ENCODE measurements at regions not wholly inside any gene's neighbourhood (a gene's known extent, or its start where the extent isn't known, plus 50 kb on each side); places are given as distances from the start of the nearest gene placed in this dataset.

- DNase-seq, result no peak
Measured at GRCh38 chr3:28835751-28836150, 445.1 kb upstream of the RBMS3 start.

GRCh38 chr3:28836199-28836598, 444.7 kb upstream of the RBMS3 start:
- DNase-seq, result no peak

- no peak for DNase-seq
Measured at GRCh38 chr3:28840976-28841376, 439.9 kb upstream of the RBMS3 start.

DNA sequence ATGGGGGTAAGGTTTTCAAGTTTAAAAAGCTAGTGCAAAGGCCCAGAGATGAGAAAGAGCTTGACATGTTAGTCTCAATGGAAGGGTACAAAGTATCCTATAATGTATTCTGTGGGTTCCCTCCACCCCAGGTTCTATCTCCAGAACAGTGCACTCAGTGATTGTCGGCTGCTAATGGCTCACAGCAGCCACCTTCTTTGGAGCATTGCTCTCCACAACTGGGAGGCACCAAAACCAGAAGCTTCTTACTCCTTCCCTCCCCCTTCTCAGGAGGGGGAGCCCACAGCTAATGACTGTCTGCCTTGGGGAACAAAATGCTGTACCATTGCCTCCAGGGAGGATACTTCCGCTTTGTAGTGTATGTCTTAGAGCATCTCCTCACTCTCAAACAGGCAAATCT, 439.4 kb upstream of the RBMS3 start:
- DNase-seq, result no peak

GRCh38 chr3:28844298-28845005, 436.4 kb upstream of the RBMS3 start:
- no peak for DNase-seq

- no peak for DNase-seq
Measured at GRCh38 chr3:28845006-28845324, 435.9 kb upstream of the RBMS3 start.

DNA sequence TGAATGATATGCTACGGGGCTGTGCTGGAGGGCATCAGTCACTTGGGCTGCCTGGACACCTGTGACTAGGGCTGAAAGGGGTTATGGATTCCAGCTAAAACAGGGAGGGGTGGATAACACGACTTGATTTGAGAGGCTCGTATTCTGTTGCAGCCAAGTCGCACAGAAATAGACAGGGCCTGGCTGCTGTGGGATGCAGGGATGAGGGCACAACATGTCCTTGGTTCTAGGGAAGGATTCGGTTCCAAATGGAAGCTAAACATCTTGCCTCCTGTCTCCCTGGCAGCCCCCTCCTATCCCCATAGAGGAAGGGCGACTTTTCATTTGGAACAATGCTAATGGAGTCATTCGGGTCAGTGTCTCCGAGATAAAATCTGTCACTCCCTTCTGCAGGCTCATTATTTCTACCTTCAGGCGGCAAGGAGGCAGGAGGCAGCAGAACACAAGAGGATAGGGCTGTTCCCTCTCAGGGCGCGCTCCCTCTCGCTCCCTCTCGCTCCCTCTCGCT, 433.8 kb upstream of the RBMS3 start:
- DNase-seq, result no peak

GRCh38 chr3:28847736-28848135, 433.1 kb upstream of the RBMS3 start:
- DNase-seq, result no peak

DNA sequence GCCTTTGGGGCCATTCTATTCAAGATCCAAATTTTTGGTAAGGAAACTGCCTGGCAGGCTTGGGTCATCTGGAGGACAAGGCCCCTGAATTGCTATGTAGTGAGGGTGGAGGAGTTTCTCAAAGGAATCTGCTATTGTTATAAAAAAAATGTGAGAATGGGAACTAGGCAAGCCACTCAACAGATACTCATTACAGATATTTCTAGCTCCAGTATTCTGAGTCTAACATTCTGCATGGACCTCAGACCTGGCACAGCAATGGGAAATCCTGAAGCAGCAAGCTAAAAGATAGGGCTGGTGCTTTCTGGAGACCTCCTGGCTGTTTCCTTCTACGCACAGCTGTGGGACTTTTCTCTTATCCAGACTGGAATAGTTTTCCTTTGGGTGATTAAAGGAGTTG, 430.7 kb upstream of the RBMS3 start:
- DNase-seq, result no peak

DNA sequence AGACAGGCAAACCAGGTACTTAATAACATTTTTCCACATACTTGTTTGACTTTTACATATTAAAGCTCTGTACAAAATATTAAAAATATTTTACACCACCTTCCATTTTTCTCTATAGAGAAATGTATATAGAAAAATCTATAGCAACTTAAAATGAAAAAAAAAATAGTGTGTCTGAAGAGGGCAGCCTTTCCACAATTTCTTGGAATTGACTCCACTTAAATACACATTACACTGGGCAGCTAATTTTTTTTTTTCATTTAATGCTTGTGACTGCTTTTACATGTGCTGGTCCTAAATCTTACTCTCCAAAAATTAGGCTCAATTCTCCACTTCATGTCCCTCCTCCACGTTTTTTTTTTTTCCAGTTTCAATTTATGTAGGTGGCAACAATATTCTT, 427.0 kb upstream of the RBMS3 start:
- DNase-seq, result no peak

GRCh38 chr3:28856796-28857195, 424.1 kb upstream of the RBMS3 start:
- DNase-seq, result no peak

GRCh38 chr3:28859897-28860296, 421.0 kb upstream of the RBMS3 start:
- DNase-seq, result no peak

- DNase-seq, result no peak
Measured at GRCh38 chr3:28860307-28860706, 420.6 kb upstream of the RBMS3 start.

DNA sequence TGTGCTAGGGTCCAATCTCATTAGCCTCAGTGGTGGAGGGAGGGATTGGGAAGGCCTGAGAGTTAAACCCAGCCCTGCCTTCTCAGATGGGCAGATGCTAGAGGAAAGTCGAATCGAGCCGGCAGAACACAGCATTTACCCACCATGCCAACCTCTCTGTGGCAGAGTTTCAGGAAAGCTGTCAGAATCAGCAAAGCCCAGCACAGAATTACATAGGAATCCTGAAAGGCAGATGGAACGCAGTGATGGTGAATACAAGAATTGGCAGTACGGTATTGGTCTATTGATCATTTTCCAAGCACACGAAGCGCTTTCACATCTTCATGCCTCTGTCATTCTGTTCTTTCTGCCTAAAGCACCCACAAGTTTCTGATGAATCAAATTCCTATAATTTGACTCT, 417.7 kb upstream of the RBMS3 start:
- no peak for DNase-seq

DNA sequence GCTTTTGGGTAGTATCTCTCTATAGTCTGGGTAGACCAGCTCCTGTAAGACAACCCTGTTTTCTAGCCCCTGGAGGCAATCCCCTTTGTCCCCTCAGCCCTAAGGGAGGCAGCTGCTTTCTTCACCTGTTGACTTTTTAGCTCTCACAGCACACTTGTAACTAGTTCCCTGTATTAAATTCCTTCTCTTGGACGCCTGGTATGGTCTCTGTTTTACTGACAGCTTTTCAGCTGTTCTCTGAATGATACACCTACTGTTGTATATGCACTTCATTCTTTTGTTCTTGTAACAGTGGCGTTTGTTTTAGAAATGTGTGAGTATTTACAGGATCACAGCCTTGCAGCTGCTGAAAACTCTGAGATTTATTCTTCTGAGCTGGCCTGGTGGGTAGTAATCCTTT, 413.0 kb upstream of the RBMS3 start:
- DNase-seq, result no peak

GRCh38 chr3:28868897-28869296, 412.0 kb upstream of the RBMS3 start:
- no peak for DNase-seq

- no peak for DNase-seq
Measured at GRCh38 chr3:28877912-28878311, 403.0 kb upstream of the RBMS3 start.

DNA sequence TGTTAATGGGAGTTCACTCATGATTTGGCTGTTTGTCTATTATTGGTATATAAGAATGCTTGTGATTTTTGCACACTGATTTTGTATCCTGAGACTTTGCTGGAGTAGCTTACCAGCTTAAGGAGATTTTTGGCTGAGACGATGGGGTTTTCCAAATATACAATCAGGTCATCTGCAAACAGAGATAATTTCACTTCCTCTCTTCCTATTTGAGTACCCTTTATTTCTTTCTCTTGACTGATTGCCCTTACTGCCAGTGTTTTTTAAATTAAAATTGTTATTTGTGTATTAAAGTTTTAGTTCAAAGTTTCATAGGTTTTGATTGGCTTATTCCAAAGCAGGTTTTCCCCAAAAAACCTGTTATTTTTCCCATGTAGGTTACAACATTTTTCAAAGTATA, 390.5 kb upstream of the RBMS3 start:
- DNase-seq, result no peak

DNA sequence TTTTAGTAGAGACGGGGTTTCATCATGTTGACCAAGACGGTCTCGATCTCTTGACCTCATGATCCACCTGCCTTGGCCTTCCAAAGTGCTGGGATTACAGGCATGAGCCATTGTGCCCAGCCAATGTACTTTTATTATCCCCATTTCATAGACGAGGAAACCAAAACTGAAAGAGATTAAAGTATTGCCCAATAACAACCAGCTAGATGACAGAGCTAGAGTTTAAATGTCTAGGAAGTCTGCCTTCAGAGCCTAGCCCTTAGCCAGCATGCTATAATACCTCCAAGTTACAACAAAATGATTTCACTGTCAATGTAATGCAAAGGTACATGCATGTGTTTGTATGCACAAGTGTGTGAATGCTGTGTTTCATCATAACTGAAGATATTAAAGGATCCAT, 389.4 kb upstream of the RBMS3 start:
- DNase-seq, result no peak

DNA sequence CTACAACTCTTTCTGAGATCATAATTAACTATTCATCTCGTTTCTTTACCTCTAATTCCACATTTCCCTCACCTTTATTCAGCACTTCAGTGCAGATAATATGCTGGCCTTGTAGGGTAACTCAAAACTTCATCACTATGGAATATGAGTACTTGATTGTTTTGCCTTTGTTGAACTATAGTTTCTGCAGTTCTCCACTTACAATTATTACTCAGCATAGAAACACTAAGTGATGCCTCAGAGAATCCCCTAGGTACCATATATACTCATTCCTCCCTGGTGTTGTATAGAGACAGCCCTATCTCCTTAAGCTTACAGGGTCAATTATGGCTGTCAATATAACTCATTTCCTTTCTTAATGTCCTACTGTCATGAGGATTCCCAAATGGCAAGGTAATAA, 380.6 kb upstream of the RBMS3 start:
- DNase-seq, result no peak

GRCh38 chr3:28901018-28901417, 379.9 kb upstream of the RBMS3 start:
- DNase-seq, result no peak

DNA sequence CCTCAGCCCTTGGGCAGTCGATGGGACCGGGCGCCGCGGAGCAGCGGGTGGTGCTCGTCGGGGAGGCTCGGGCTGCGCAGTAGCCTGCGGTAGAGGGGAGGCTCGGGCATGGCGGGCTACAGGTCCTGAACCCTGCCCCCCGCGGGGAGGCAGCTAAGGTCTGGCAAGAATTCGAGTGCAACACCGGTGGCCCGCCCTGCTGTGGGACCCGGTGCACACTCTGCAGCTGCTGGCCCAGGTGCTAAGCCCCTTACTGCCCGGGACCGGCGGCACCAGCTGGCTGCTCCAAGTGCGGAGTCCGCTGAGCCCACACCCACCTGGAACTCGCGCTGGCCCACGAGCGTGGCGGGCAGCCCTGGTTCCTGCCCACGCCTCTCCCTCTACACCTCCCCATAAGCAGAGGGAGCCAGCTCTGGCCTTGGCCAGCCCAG, 377.7 kb upstream of the RBMS3 start:
- no peak for DNase-seq

DNA sequence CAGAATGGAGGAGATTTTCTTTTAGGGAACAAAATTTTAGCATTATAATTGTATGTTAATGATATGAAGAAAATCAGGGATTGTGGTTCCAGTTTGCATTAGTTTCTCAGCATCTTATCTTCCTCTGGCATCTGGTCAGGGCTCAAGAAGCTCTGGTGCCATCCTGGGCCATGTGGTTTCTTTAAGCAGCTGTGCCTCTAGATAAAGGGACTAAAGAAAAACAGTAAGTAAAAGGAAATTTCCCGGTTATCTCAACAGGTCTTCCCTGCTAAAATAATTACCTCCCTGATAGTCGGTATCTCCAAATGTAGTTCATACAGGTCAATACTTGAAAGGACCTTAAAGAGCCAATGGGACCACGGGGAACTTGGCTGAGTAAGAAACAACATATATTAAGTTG, 375.1 kb upstream of the RBMS3 start:
- no peak for DNase-seq

DNA sequence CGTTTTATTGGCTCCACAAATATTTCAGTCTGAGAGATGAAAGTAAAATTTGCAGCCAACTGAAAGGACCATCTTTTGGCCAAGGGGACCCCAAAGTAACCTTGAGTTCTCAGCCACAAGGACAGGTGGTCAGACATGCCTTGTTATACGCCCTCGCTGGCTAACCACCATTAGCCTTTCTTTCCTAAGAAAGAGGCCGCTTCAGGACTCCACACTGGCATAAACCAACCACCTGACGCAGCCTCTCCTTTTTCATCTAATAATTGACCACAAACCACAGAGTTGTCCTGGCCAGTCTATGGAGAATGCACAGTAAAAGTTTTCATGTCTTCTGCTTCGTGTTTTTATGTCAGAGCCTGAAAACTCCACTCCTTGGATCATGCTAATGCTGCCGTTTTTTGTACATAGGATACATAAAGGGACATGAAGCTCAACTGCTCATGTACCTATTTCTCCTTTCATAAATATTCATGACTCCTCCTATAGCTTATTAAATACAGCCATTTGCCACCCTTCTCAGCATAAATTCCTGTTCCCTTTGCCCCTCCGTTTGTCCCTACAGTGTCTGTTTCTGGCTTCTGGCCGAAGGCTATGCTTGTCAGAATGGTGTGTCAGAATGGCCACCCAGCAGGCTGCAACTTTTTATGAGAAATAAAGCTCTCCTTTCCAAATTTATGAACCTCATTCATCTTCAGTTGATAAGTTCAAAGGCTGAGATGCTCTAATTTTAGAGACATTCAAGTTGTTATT, 374.1 kb upstream of the RBMS3 start:
- DNase-seq, result no peak

DNA sequence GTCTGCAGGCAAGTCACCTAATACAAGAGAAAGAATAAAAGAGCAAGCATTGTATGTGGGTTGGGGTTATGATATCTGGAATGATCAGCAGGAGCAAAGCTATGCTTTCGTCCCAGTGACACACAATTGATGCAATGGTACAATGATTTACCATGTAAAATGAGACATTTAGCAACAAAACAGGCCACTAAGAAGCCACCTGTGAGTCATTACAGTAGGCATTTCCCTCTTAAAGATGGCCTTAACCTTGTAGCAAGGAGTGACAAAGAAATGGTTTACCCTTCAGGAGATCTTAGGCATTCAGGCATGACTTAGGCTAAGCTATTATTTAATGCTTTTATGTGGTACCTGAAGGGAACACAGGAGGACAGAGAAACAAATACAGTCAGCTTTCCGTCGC, 373.3 kb upstream of the RBMS3 start:
- DNase-seq, result no peak

Measured in NCI-H1436 treated with DMSO at 0.1 percent for 48 hours (cell line).